GM18498 (cell line): ENCODE measurements at regions not wholly inside any gene's neighbourhood (a gene's known extent, or its start where the extent isn't known, plus 50 kb on each side); places are given as distances from the start of the nearest gene placed in this dataset.
A peak's percentile ranks its signal among the peaks of the same experiment; 100 is the strongest.

Experiments
- ATAC-seq: cut with Tn5 transposase; IDR thresholded peaks from one replicate; pipeline ENCODE4 v1.9.1; 2021; ENCODE audit warnings: mild to moderate bottlenecking, moderate library complexity; ENCODE audit not compliant: unreplicated experiment

DNA sequence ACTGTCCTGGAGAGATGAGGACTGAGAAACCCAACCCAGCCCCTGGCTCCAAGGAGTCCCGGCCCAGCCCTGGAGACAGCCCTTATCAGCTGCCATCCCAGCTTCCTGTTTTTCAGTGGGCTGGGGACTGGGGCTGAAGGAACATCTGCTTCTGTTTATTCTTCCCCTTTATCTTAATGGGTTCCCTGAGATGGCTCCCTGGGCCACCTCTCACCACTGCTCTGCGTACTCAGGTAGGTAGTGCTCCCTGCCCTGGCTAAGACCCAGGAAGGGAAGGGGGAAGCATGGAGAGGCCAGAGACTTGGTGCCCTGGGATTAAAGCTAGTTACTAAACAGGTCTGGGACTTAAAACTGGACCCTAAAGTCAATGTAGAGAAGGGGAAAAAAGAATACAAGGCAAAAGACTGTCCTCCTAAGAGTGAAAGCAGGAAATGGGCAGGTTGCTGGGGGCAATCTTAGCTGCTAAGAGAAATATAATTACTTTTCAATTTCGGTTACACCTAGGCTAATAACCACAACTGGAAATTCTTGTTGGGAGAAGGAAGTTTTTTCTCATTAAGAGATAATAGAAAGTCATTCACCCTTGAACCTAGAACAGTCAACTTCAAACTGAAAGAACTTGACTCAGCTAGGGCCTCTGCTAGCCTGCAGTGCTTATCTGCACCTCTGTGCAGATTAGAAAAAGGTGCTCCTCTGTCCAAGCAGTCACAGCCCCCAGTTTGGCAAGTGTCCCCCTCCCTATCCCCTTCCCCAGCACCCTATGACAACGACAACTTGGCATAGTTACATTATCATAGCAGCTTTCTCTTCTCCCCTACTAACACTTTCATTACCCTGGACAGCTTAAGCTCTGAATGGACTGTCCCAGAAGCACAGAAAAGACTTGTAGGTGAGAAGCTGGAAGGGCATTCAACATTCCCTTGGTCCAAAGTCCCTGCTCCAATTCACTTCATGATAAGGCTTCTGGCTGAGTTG is 65.6 kb upstream of the KDM7A start:
- ATAC-seq: peak; percentile 70

DNA sequence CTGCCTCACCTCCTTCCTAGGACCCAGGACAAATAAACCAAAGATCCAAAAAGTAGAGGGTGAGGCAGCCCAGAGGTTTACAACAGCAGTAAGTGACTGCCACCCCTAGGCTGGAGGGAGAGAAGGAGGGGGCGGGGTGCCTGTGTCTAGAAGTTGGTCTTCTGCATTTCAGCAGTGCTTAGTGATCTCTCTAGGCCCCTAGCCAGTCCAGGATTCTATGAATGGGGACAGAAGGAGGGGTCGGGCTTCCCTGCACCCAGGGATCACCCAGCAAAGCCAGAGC is 62.8 kb upstream of the KDM7A start:
- ATAC-seq: no peak

- ATAC-seq: no peak
Observed at GRCh38 chr7:140238778-140239652, 62.2 kb upstream of the KDM7A start.

GRCh38 chr7:140237390-140237789 is 60.6 kb upstream of the KDM7A start:
- ATAC-seq: no peak

DNA sequence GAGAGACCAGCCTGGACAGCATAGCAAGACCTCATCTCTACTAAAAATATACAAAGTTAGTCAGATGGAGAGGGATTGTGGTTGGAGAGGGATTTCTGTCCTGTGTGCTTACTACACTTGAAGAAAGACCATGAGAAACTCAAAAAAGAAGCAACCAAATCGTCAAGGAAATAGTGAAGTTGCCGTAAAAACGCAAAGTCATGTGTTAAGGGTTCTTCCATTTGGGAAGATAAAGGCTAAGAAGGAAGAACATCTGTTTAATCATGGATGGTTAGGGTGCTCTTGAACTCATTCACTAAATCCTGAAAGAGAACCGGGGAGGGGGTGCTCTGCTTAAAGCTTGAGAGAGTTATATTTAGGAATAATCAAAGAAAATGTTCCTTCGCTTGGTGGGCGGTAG is 59.8 kb upstream of the KDM7A start:
- ATAC-seq: no peak

DNA sequence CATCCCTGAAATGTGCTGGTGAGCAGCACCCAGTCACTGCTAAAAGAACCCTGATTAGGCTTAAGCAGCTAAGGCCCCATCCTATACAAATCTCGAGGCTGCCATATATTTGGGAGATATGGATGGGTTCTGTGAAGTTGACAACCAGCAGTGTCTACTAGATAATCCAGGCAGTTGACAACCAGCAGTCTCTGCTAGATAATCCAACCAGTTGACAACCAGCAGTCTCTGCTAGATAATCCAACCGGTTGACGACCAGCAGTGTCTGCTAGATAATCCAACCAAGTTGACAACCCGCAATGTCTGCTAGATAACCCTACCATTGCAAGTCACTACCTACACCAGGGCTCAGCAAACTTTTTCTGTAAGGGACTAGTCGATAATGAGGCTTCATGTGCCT is 58.3 kb upstream of the KDM7A start:
- no peak for ATAC-seq

DNA sequence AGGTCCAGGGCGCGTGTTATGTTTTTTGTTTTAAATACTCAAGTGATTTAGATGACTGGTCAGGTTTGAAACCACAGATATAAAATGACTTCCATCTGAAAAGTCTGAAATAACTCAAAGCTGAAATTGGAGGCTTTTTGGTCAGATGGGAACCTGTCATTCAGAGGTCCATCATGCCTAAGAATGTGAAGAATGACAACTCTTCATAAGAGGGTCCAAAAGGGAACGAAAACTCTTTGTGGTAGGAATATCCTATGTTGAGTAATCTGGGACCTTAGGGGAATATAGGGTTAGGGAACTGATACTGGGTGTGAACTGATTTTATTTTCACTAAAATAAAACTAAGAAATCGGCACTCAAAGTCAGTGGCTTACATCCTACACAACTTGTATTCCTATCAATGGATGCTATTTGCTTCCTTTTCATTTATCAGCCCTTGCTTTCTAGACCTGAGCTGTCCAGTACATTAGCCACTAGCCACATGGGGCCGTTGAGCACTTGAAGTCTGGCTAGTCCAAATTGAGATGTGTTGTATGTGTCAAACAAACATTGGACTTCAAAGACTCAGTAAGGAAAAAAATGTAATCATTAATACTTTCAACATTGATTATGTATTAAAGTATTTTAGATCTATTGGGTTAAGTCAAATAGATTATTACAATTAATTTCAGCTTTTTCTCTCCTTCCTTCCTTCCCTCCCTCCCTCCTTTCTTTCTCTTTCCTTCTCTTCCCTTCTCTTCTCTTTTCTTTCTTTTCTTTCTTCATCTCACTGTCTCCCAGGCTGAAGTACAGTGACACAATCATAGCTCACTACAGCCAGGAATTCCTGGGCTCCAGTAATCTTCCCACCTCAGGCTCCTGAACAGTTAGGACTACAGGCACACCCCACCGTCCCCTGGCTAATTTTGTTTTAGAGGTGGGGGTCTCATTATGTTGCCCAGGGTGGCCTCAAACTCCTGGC is 56.5 kb upstream of the KDM7A start:
- peak; percentile 36 for ATAC-seq

DNA sequence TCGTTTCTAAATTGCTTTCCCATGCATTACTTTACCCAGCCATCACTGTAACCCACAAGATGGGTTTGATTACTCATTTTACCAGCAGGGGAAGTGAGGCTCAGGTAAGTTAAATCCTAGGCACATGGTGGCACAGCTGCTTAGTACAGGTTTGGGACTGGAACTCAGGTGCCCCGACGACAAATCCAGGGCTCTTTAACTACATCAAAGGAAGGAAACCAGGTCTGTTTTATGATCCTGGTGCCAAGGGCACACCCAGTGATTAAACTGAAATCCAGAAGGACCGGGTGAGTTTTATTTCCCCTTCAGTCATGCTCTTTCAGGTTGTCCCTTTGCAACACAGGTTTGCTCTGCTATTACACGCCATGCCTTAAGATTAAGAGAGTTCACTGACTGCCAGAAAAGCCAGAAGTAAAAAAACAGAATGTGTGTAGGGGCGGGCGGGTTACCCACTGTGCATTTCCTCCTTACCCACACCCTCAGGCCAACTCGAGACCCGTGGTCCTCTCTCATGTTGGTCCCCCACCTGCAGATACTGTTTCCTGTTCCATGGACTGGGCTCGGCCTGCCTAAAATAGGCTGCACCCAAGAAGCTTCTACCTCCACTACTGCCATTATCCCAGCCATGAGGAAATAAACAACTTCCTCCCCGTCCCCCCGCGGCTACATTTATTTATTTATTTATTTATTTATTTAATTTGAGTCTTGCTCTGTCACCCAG is 55.1 kb upstream of the KDM7A start:
- ATAC-seq: no peak

GRCh38 chr7:140230861-140231770 is 54.3 kb upstream of the KDM7A start:
- ATAC-seq: peak; percentile 27

- peak; percentile 52 for ATAC-seq
Observed at GRCh38 chr7:140230516-140230860, 53.7 kb upstream of the KDM7A start.

DNA sequence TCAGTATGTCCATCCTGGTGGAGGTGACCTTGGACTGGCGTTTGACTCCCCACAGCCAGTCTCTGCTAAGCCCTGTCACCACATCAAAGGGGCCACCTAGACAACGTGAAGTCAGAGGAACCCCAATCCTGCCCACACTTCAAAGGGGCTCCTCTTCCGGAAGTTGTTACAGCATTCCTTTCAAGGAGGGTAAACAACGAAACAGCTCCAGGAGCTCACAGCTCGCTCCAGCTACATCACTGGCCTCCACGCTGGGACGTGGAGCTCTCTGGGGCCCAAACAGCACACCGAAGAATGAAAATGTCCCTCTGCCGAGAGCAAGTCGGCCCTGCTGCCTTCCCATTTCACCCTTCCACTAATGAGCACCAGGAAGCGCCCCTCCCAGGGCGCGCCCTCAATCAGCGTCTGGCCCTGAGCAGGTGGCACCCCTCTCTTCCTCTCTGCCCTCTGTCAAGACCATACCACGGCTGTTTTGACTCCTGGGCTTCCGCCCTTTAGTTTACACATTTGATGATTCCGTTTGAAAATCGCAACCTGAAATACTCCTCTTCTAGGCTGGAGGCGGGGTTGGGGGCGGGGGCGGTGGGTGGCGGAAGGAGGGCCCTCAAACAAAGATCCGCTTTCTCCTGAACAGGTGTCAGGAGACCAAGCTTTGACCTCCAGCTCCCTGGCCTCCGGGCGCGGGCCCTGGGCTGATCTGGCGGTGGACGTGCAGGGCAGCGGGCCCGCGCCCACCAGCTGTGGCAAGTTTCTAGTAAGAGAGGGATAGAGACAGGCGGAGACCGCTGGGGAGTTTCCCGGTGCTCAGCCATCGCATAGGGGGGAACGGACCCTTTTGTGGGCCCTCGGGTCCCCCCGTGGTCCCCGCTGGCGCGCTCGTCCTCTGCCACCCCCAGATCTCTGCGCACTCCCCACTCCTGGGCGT is 53.1 kb upstream of the KDM7A start:
- no peak for ATAC-seq

GRCh38 chr7:140229101-140229525 is 52.3 kb upstream of the KDM7A start:
- no peak for ATAC-seq
